Psoas muscle (tissue), 7 donors: ENCODE measurements at regions not wholly inside any gene's neighbourhood (a gene's known extent, or its start where the extent isn't known, plus 50 kb on each side); places are given as distances from the start of the nearest gene placed in this dataset.
"Not testable (repeated sequence)": the region's sequence is repeated elsewhere in the genome, so short reads cannot be mapped to it uniquely, and the experiment has no call there.

Experiments used
- ATAC-seq, 4 donors: fragments of 200-7000 bp; cut with Tn5 transposase; one replicate each; pipeline ENCODE4 v1.9.1; 2020; ENCODE audit warnings: moderate library complexity in 3 of 4, mild to moderate bottlenecking in 2 of 4
- DNase-seq, 2 donors: peaks; one replicate each; pipeline ENCODE4 v3.0.0-alpha.2; 2020
- H3K27ac ChIP-seq: fragments of 200-600 bp; one replicate; pipeline ENCODE4 v1.8.0; 2022
- H3K27me3 ChIP-seq, 3 donors: fragments of 200-600 bp in 1 of 3; one replicate each; pipeline versions ENCODE4 v1.6.1 to v1.8.0; 2013 to 2022; ENCODE audit warnings: low read length in 2 of 3, mild to moderate bottlenecking in 2 of 3, moderate library complexity in 1 of 3; ENCODE audit not compliant: insufficient read depth in 3 of 3
- H3K36me3 ChIP-seq, 2 donors: fragments of 200-600 bp in 1 of 2; one replicate each; pipeline versions ENCODE4 v1.6.1 to v1.8.0; 2013 to 2022; ENCODE audit warnings: low read depth in 1 of 2, mild to moderate bottlenecking in 1 of 2, moderate library complexity in 1 of 2; ENCODE audit not compliant: insufficient read depth in 1 of 2
- H3K4me1 ChIP-seq: fragments of 200-600 bp; one replicate; pipeline ENCODE4 v1.8.0; 2022
- H3K4me3 ChIP-seq: fragments of 200-600 bp; one replicate; pipeline ENCODE4 v1.8.0; 2022; ENCODE audit warnings: mild to moderate bottlenecking
- H3K9me3 ChIP-seq: fragments of 200-600 bp; one replicate; pipeline ENCODE4 v1.8.0; 2022
- WGBS, 3 donors: extraction: QIAGEN DNeasy Blood & Tissue Kit; methylation state at CpG; one replicate each; pipeline versions ENCODE4 v1.1.6 to v1.1.7; 2013; 5-methylcytosine and 5-hydroxymethylcytosine counted together
- intact Hi-C, 2 donors: fragments of 100-400 bp; cut with DNase I; formaldehyde crosslinking; loops; one replicate each; pipeline versions ENCODE4 v1.11.0 to v1.14.2; 2022
- TF ChIP-seq, protein P1 (sequence below): fragments of 200-600 bp; IDR thresholded peaks from one replicate; pipeline ENCODE4 v1.8.0; 2022; ENCODE audit warnings: antibody characterized with exemption
- donor health status: healthy with polysubstance abuse.
- donor health status: DM: no; HTN: no; CAD: no; lungs with moderate emphysema.
- donor health status: Bipolar disorder and iron deficiency.
- donor health status: healthy.
- donor health status: DM: yes; HTN: yes; CAD: no.
- donor health status: DM: no; HTN: no; CAD: no.
- donor health status: DM: yes; HTN: yes; CAD: no.

DNA sequence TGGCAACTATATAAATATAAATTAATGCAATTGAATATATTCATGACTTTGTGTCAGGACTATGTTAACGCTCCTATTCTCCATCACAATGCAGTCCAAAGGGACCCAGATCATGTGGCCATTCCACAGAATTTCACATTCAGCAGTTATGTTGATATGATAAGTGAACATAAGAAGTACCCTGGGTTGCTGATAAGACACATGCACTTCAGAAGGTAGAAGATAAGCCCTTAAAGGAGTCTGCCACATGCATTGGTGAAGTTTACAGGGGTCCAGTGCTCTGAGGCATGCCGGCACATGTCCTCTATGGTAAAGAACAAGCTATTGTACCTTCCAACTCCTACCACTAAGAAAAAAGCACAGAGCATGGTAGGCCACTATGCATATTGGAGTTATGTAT, 76.4 kb downstream of the PHAX start:
- intact Hi-C loops = loop anchor here (2.0 kb wide), 1 partner anchor 104 kb away; no protein-coding TSS in a partner anchor
- ATAC-seq = no peak

DNA sequence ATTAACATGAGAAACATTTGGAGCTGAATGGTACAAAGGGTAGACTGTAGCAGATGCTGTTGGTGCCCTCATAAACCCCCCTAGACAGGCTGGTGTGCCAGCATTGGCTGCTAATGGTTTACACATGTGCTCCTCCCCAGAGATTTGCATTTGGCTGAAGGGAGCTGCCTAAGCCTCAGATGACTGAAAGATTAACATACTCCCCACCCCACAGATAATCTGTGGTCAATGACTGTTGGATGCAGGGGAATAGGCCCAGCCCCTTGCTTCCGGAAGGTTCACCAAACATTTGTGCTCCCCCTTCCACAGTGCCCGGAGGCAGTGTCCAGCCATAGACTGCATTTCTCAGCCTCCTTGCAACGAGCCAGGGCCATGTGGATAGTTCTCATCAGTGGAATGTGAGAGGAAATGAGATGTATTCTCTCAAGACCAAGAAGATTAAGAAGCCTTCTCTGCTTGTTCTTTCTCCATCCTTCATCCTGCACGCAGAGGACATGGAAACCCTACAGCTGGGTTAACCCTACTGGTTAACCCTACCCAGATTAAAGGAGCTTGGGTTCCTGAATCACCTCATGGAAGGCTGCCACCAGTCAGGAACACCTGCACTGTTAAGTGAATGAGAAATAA, 79.6 kb downstream of the PHAX start:
- Histone ChIP-seq H3K36me3 (no peaks in the 10 kb centered on the region), H3K9me3 (no peaks in the 10 kb centered on the region), H3K27ac (no peak overlapping the region), H3K27me3 (peaks cover 0 to 7% (median 0%) of the 10 kb centered on the region in 3 donors), H3K4me1 (no peaks in the 10 kb centered on the region), H3K4me3 (no peak overlapping the region)
- ATAC-seq (no peak), DNase-seq (no peak)
- 19 to 32% (median 22%) methylated on average over 4 of the region's 4 CpGs for WGBS, 3 donors
- TF ChIP-seq, protein P1, sequence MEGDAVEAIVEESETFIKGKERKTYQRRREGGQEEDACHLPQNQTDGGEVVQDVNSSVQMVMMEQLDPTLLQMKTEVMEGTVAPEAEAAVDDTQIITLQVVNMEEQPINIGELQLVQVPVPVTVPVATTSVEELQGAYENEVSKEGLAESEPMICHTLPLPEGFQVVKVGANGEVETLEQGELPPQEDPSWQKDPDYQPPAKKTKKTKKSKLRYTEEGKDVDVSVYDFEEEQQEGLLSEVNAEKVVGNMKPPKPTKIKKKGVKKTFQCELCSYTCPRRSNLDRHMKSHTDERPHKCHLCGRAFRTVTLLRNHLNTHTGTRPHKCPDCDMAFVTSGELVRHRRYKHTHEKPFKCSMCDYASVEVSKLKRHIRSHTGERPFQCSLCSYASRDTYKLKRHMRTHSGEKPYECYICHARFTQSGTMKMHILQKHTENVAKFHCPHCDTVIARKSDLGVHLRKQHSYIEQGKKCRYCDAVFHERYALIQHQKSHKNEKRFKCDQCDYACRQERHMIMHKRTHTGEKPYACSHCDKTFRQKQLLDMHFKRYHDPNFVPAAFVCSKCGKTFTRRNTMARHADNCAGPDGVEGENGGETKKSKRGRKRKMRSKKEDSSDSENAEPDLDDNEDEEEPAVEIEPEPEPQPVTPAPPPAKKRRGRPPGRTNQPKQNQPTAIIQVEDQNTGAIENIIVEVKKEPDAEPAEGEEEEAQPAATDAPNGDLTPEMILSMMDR = no peak
- intact Hi-C loops = no loop called here

More for the DNA sequence above, 76.4 kb downstream of the PHAX start:
- H3K9me3 ChIP-seq = no peaks in the 10 kb centered on the region
- H3K27ac ChIP-seq = no peak overlapping the region
- no peaks in the 10 kb centered on the region for H3K4me1 ChIP-seq
- WGBS, 3 donors = 93 to 96% (median 94%) methylated on average over 2 of the region's 2 CpGs
- DNase-seq = no peak
- peaks cover 0 to 3% (median 1%) of the 10 kb centered on the region in 3 donors for H3K27me3 ChIP-seq
- TF ChIP-seq, protein P1 = no peak
- H3K4me3 ChIP-seq = no peak overlapping the region
- H3K36me3 ChIP-seq = no peaks in the 10 kb centered on the region

DNA sequence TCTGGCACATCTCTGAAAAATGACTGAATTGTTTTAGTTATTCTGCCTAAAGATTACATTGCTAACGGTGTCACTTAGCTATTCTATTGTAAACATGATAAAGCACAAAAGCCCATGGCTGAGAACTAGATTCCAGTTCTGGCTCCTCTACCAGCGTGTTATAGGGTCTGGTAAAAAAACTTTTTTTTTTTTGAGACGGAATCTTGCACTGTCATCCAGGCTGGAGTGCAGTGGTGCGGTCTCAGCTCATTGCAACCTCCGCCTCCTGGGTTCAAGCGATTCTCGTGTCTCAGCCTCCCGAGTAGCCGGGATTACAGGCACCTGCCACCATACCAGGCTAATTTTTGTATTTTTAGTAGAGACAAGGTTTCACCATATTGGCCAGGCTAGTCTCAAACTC, 80.6 kb downstream of the PHAX start:
- ATAC-seq, H3K27me3 ChIP-seq, H3K36me3 ChIP-seq, H3K27ac ChIP-seq, H3K4me1 ChIP-seq, intact Hi-C loops, H3K4me3 ChIP-seq, H3K9me3 ChIP-seq, DNase-seq: not testable (repeated sequence)
- 84 to 88% (median 87%) methylated on average over 9 of the region's 9 CpGs for WGBS, 3 donors

DNA sequence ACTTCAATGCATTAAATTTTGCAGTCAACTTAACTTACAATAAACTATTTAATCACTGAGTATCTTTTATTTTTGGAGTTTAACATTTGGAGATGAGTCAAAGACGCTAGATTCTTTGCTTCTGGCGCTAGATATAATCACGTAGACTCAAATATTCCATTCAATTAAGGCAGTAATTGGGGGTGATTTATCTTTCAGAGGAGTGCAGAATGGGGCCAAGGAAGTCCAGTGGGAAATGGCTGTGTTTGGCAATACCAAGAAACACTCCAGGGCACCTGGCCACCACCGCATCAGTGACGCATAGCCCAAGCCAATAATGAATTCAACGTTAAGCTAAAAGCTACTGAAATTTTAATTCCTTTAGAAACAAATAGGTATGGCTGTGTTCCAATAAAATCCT, 81.2 kb downstream of the PHAX start:
- intact Hi-C loops = no loop called here
- ATAC-seq (no peak), DNase-seq (peak; percentile 23 to 60)
- H3K9me3 ChIP-seq = no peaks in the 10 kb centered on the region
- TF ChIP-seq, protein P1 = no peak
- 38 to 56% (median 43%) methylated on average over 6 of the region's 6 CpGs for WGBS, 3 donors
- H3K4me1 ChIP-seq = no peaks in the 10 kb centered on the region
- no peak overlapping the region for H3K27ac ChIP-seq
- peaks cover 0 to 7% (median 0%) of the 10 kb centered on the region in 3 donors for H3K27me3 ChIP-seq
- no peak overlapping the region for H3K4me3 ChIP-seq
- H3K36me3 ChIP-seq = no peaks in the 10 kb centered on the region

DNA sequence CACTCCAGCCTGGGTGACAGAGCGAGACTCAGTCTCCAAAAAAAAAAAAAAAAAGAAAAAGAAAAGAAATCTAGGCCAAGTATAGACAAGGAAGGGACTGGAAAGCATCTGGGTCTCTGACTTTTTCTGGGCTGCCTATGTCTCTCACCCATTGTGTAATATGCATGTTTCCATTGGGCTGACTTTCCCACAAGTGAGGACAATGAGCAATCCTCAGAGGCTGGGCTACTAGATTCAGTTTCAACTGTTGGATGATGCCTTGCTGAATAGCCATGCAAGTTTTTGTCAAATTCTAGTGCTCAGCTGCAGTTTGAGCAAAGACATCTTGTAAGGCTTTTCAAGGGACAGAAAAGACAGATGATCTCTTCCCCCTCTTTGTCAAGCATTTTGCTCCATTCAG, 82.1 kb downstream of the PHAX start:
- Histone ChIP-seq H3K4me3 (no peak overlapping the region), H3K27ac (no peak overlapping the region), H3K4me1 (no peaks in the 10 kb centered on the region), H3K9me3 (no peaks in the 10 kb centered on the region), H3K27me3 (peaks cover 0 to 7% (median 0%) of the 10 kb centered on the region in 3 donors), H3K36me3 (no peaks in the 10 kb centered on the region)
- intact Hi-C loops = no loop called here
- TF ChIP-seq, protein P1 = no peak
- 90 to 100% (median 95%) methylated on average over 1 of the region's 1 CpG for WGBS, 3 donors
- ATAC-seq = no peak
- no peak for DNase-seq
